ENCODE measurements at regions not wholly inside any gene's neighbourhood (a gene's known extent, or its start where the extent isn't known, plus 50 kb on each side); places are given as distances from the start of the nearest gene placed in this dataset.

DNA sequence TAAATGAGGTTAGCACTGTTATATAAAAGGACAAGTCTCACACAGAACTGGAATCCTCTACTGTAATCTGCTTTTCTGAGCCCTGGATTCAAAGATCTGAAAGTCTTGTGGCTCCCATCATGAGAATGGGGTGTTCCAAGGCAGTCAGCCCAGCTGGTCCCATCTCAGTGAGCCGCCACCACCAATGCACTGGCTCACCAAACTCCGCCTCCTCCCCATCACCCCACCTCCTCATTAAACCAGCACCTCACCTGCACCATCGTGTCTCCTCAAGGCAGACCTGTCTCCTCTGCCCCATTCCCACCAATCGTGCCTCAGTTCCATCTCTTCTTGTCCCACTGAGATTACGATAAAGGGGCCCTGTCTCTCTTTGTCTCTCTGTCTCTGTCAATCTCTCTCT lies 166.7 kb downstream of the USP12 start:
- peak in 1 of 6 donors; percentile 3 for DNase-seq
- no peaks in the 10 kb centered on the region for H3K27me3 ChIP-seq
- intact Hi-C loops (cut with DNase I): loop anchor here in 1 of 3 donors (10.0 kb wide), 1 partner anchor 350 kb away; no protein-coding TSS in a partner anchor
- no peak for TF ChIP-seq CTCF (IDR thresholded peaks at IDR 0.05)
- H3K4me3 ChIP-seq: no peak overlapping the region
- no peak for ATAC-seq
- no peak for FAIRE-seq
- H3K4me1 ChIP-seq: peaks cover 0 to 7% (median 0%) of the 10 kb centered on the region in 3 donors
- H3K27ac ChIP-seq: no peak overlapping the region
- no peaks in the 10 kb centered on the region for H3K9me3 ChIP-seq
- H3K36me3 ChIP-seq: no peaks in the 10 kb centered on the region
- WGBS, 2 donors: 80 to 89% methylated on average over 5 of the region's 5 CpGs

- no peaks in the 10 kb centered on the region for H3K36me3 ChIP-seq
- FAIRE-seq (no peak), DNase-seq (no peak), ATAC-seq (no peak)
- intact Hi-C loops (cut with DNase I): loop anchor here in 1 of 3 donors (10.0 kb wide), 1 partner anchor 350 kb away; no protein-coding TSS in a partner anchor
- H3K27ac ChIP-seq: no peak overlapping the region
- 78 to 82% methylated on average over 4 of the region's 4 CpGs for WGBS, 2 donors
- no peak for TF ChIP-seq CTCF (IDR thresholded peaks at IDR 0.05)
- peaks cover 0 to 7% (median 0%) of the 10 kb centered on the region in 3 donors for H3K4me1 ChIP-seq
- H3K9me3 ChIP-seq: no peaks in the 10 kb centered on the region
- H3K27me3 ChIP-seq: no peaks in the 10 kb centered on the region
- no peak overlapping the region for H3K4me3 ChIP-seq
Measured at GRCh38 chr13:27004326-27004725, 167.3 kb downstream of the USP12 start.

DNA sequence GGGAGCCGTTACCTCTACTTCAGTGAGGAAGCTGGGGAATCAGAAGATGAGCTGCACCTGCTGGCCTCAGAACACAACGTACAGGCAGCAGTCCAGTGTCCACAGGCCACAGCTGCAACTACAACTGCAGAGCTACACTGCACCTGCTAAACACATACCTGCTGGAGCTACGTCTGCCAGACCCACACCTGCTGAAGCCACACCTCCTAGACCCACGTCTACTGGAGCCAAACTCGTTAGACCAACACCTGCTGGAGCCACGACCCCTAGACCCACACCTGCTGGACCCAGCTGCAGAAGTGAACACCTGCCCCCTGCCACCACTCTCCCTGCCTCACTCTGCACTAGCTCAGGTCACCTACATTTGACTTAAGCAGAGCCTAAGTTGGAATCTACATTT lies 169.9 kb downstream of the USP12 start:
- intact Hi-C loops (cut with DNase I): loop anchor here in 1 of 3 donors (10.0 kb wide), 1 partner anchor 353 kb away; no protein-coding TSS in a partner anchor
- TF ChIP-seq CTCF (IDR thresholded peaks at IDR 0.05): no peak
- WGBS, 2 donors: 43 to 44% methylated on average over 6 of the region's 6 CpGs
- Histone ChIP-seq H3K27me3 (no peaks in the 10 kb centered on the region), H3K9me3 (no peaks in the 10 kb centered on the region), H3K36me3 (no peaks in the 10 kb centered on the region), H3K4me3 (no peak overlapping the region), H3K27ac (no peak overlapping the region), H3K4me1 (peaks cover 0 to 4% (median 0%) of the 10 kb centered on the region in 3 donors)
- DNase-seq: peak in 1 of 6 donors; percentile 36
- no peak for ATAC-seq
- FAIRE-seq: no peak

DNA sequence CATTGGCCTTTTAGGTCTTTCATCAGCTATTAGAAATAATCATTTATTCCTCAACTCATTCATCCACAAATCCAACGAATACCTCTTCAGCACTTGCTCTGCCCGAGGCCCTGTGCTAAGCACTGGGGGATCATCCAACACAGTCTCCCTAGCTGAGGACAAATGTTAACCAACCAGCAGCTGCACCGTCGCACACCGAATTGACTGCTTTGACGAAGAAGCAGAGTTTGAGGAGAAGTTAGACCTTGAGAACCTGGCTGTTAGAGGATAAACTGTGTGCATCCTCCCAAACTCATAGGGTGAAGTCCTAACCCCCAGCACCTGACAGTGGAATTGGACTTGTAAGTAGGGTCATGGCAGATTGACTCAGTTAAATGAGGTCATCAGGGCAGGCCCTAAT lies 170.9 kb downstream of the USP12 start:
- no peak for DNase-seq
- Histone ChIP-seq H3K27me3 (no peaks in the 10 kb centered on the region), H3K27ac (no peak overlapping the region), H3K4me1 (no peaks in the 10 kb centered on the region), H3K4me3 (no peak overlapping the region), H3K36me3 (no peaks in the 10 kb centered on the region), H3K9me3 (no peaks in the 10 kb centered on the region)
- intact Hi-C loops (cut with DNase I): loop anchor here in 1 of 3 donors (10.0 kb wide), 1 partner anchor 354 kb away; no protein-coding TSS in a partner anchor
- 76 to 85% methylated on average over 6 of the region's 6 CpGs for WGBS, 2 donors
- no peak for ATAC-seq
- FAIRE-seq: no peak
- TF ChIP-seq CTCF (IDR thresholded peaks at IDR 0.05): no peak

DNA sequence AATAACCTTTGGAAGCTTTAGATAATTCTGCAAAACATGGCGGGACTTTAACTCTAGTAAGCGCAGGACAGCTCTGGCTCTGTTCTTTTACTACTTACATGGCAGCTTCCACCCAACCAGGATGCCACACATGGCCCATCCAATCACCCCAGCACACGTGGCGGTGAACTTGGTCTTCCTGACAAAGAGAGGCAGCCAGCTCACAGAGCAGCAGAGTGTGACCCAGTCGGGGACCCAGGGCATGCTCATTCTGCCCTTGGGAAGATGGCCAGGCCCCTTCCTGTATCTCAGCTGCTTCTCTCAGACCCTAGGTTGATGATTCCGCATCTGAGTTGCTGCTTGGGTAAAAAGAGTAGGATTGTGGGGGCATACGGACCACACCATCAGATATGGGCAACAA lies 172.1 kb downstream of the USP12 start:
- H3K27me3 ChIP-seq: no peaks in the 10 kb centered on the region
- FAIRE-seq (no peak), ATAC-seq (no peak), DNase-seq (no peak)
- no peaks in the 10 kb centered on the region for H3K4me1 ChIP-seq
- no peak for TF ChIP-seq CTCF (IDR thresholded peaks at IDR 0.05)
- H3K4me3 ChIP-seq: no peak overlapping the region
- H3K36me3 ChIP-seq: no peaks in the 10 kb centered on the region
- H3K9me3 ChIP-seq: no peaks in the 10 kb centered on the region
- intact Hi-C loops (cut with DNase I): no loop called here
- H3K27ac ChIP-seq: no peak overlapping the region
- WGBS, 2 donors: 77 to 85% methylated on average over 7 of the region's 7 CpGs

Data from pancreas (tissue), 10 donors.